ENCODE measurements at regions not wholly inside any gene's neighbourhood (a gene's known extent, or its start where the extent isn't known, plus 50 kb on each side); places are given as distances from the start of the nearest gene placed in this dataset.
"Not testable (repeated sequence)": the region's sequence is repeated elsewhere in the genome, so short reads cannot be mapped to it uniquely, and the experiment has no call there.

DNA sequence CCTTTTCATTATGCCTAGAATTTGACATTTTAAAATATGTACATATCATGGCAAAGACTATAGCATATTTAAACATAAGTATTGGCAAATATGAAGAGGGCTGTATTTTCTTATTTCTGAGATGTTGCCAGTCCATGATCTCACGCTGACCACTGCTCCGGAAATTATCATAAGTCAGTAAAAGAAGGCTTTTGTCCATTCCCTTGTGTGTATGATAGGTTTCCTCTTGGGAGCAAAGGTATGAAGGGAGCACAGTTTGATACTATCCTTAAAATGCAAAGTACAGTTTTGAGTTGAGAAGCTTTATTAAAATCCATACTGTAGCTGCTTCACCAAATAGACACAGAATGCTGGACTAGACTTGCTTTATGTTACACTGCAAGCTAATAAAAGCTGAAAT, 52.6 kb upstream of the AGA start:
- DNase-seq, result no peak

DNA sequence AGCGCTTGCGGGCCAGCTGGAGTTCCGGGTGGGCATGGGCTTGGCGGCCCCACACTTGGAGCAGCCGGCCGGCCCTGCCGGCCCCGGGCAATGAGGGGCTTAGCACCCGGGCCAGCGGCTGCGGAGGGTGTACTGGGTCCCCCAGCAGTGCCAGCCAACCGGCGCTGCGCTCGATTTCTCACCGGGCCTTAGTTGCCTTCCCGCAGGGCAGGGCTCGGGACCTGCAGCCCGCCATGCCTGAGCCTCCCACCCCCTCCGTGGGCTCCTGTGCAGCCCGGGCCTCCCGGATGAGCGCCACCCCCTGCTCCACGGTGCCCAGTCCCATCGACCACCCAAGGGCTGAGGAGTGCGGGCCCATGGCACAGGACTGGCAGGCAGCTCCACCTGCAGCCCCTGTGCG, 53.4 kb upstream of the AGA start:
- DNase-seq, result not testable (repeated sequence)

DNA sequence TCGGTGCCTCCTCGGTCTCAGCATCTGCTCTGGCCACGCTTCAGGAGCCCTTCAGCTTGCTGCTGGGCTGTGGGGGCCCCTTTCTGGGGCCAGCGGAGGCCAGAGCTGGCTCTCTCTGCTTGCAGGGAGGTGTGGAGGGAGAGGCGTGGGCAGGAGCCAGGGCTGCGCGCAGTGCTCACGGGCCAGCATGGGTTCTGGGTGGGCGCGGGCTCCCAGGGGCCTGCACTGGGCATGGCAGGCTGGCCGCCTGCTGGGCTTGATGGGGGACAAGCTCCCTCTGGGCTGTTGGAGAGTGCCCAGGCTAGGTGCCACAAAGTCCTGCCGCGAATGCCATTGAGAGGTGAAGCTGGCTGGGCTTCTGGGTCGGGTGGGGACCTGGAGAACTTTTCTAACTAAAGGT, 57.3 kb upstream of the AGA start:
- no peak for DNase-seq

GRCh38 chr4:177505171-177505615, 63.0 kb upstream of the AGA start:
- no peak for DNase-seq

DNA sequence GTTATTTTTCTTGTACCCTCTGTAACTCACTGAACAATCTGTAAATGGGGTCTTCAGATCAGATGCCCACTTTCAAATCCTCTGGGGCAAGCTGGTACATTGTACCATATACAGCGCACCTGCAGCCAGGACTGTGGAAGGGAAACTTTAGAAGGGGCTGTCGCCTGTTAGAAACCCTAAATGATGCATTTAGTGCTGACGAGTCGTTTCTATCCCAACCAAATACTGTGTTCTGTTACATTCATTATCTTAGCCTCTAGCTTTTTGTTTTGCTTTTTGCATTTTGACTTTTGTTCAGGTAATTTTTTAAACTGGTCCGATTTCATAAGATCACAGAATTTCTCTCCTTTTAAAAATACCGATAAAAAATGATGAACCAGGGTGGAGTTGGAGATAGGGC, 66.4 kb upstream of the AGA start:
- DNase-seq, result no peak

- no peak for DNase-seq
Measured at GRCh38 chr4:177509226-177509745, 67.0 kb upstream of the AGA start.

- DNase-seq, result no peak
Measured at GRCh38 chr4:177511611-177512010, 69.4 kb upstream of the AGA start.

DNA sequence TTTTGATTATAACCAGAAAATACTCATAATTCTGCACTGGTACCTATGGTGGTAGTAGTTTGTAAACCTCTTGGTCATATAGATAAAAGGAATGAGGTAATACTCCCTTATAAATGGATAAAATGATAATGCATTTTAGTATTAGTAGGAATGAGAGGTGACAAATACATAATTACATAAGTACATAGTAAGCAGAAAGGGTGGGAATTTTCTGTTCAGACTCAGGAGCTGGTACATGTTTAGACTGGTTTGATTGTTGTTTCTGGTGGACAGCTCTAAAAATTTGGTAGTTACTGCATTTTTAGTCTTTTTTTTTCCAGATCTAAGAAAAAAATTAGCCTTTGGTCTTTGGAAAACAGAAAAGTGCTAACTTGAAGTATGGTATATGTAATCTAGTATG, 70.4 kb upstream of the AGA start:
- DNase-seq, result no peak

DNA sequence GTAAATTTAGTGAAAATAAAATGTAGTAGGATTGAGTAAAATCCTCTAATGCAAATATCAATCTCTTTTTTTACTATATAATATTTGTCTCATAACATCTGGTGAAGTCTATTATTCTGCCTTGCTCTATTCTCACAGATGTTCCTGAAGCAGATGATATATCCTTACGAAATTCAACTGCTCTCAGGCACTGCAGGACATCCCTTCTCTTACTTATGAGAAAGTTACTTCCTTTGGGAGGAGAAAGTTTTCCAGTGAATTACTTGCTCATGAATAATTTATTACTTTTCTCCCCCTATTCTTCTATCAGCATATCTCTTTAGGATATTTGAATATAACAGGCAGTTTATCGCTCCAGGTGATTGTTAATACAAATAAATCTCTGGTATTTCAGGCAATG, 75.6 kb upstream of the AGA start:
- no peak for DNase-seq

- no peak for DNase-seq
Measured at GRCh38 chr4:177519481-177520260, 77.4 kb upstream of the AGA start.

DNA sequence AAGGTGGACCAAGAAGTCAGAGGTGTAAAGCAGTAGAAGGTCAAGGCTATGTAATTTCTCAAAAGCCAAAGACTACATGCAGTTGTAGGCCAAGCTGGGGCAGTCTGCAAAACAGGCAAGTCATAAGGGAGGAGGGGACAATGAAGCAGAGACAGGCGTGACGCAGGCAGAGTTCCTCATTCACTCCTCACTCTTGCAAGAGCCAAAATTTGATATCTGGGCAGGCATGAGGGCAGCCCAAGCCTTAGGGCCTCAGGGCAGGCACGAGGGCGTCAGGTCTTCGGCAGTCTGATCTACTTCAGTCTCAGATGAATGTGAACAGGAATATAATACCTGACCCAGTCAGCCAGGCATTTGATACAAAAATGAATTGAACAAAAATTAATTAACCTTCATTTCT, 86.4 kb upstream of the AGA start:
- no peak for DNase-seq

DNA sequence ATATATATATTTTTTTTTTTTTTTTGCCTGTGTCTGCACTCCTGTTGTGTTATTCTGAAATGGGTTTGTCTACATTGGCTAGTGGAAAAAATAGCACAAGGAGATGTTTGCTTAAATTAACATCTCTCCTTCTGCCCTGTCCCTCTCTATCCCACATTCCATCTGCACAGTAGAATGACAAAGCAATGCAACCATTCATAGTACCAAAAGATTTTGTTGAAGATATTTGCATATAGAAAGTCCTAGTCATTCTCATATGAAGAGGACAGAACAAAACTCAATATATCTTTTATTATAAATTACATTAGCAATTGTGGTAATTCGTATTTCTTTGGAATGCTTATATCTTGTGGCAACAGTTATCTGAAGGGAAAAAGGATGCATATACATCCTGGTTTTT, 88.3 kb upstream of the AGA start:
- DNase-seq, result no peak

- DNase-seq, result no peak
Measured at GRCh38 chr4:177532358-177532757, 90.1 kb upstream of the AGA start.

GRCh38 chr4:177534841-177535240, 92.6 kb upstream of the AGA start:
- not testable (repeated sequence) for DNase-seq

GRCh38 chr4:177546745-177547144, 104.5 kb upstream of the AGA start:
- no peak for DNase-seq

- no peak for DNase-seq
Measured at GRCh38 chr4:177547985-177548384, 105.7 kb upstream of the AGA start.

DNA sequence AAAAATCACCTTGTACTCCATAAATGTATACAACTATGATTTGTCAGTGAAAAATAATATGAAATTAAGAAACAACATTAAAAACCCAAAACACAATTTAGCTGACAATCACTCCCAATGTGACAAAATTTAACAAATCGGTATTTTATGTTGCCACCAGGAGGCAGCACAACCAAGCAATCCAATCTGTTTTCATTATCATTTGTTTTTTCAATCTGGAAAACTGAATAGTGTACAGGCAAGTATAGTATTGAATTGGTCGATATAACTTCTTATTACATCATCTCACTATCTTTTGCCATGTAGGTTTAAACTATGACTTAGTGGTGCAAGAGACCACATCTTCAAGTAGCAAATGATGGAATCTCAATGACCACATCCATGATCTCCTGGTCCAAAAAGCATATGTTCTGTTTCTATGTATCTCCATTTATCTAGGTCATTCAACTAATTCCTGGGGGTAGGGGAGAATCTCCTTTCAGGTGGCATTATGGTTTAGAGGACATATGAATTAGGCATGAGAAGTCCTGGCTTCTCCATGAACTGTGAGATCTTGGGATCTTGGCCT, 112.9 kb upstream of the AGA start:
- no peak for DNase-seq

DNA sequence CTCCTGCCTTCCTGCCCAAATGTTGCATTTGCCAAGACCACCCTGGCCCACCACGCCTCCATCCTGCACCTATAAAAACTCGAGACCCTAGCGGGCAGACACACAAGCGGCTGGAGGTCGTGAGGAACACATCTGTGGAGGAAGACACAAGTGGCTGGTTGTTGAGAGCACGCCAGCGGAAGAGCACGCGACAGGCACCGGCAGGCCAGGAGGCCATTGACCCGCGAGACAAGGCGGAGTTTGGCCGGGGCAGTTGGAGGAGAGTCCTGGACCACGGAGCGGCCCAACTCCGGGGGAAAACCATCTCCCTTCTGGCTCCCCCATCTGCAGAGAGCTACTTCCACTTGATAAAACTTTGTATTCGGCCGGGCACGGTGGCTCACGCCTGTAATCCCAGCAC, 115.2 kb upstream of the AGA start:
- DNase-seq, result no peak

GRCh38 chr4:177558995-177559394, 116.8 kb upstream of the AGA start:
- no peak for DNase-seq

- DNase-seq, result no peak
Measured at GRCh38 chr4:177562163-177562562, 119.9 kb upstream of the AGA start.

DNA sequence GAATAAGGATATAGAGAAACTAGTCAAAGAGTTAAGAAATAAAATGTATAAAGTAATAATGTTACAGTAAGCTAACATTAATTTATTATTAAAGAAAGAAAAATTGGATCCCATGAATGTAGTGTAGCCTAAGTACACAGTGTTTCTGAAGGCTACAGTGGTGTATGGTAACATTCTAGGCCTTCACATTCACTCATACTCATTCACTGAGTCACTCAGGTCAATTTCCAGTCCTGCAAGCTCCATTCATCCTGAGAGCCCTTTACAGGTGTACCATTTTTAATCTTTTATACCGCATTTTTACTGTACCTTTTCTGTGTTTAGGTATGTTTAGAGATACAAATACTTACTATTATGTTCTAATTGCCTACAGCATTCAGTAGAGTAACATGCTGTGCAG, 120.6 kb upstream of the AGA start:
- no peak for DNase-seq

DNA sequence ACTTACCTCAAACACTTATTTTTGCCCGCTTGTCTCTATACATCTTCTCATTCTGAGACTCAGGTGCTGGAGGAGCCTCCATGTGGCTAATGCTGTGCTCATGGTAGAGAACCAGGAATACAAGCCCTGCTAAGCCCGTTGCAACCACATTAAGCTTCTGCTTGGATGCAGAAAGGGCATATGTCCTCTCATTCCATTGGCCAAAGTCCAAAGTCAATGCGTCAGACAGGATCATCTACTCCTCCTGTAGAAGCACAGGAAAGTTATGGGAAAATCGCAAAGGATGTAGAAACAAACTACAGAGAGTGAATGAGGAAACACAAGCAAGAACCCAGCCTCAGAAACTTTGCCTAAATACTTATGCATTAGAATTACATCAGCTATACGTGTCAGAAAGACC, 124.5 kb upstream of the AGA start:
- no peak for DNase-seq

DNA sequence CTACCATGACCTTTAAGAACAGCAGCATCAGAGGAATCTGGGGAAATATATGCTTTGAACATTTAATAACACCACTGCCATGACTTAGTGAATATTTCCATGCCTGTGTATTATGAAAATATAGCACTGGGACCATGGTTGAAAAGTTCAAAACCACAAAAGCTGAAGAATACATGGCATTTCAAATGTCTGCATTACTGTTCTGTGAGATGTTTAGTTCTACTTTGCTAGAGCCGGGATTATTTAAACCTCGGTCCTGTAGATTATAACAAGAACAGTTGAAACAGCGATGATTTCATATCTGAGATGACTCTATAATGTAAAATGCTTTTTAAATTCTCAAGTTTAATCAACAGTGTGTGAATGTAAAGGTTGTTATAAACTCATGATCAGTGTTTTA, 126.7 kb upstream of the AGA start:
- DNase-seq, result no peak

GRCh38 chr4:177569434-177569833, 127.2 kb upstream of the AGA start:
- DNase-seq, result no peak

- DNase-seq, result no peak
Measured at GRCh38 chr4:177573507-177573906, 131.3 kb upstream of the AGA start.
